Breast epithelium (tissue), 3 donors: ENCODE measurements at regions not wholly inside any gene's neighbourhood (a gene's known extent, or its start where the extent isn't known, plus 50 kb on each side); places are given as distances from the start of the nearest gene placed in this dataset.

Experiments
- CTCF ChIP-seq, 3 donors: fragments of 450-650 bp; IDR thresholded peaks; one replicate each; pipeline ENCODE4 v1.5.1; 2016 to 2017; ENCODE audit warnings: antibody characterized with exemption in 3 of 3, mild to moderate bottlenecking in 3 of 3, moderate library complexity in 3 of 3
- POLR2A ChIP-seq: fragments of 450-650 bp; IDR thresholded peaks from one replicate; pipeline ENCODE4 v1.6.1; 2016; ENCODE audit warnings: antibody characterized with exemption, mild to moderate bottlenecking, moderate library complexity

GRCh38 chr4:187480146-187481145 lies 515.1 kb upstream of the ZFP42 start:
- no peak for TF ChIP-seq CTCF (IDR thresholded peaks at IDR 0.05)
- TF ChIP-seq POLR2A, result no peak
